HEK293 (cell line): ENCODE measurements at regions not wholly inside any gene's neighbourhood (a gene's known extent, or its start where the extent isn't known, plus 50 kb on each side); places are given as distances from the start of the nearest gene placed in this dataset.

Experiments
- CTCF ChIA-PET: fragments of 350-600 bp; formaldehyde crosslinking; extraction: SDS; loops from one replicate; lab custom pipeline; 2021; ENCODE audit warnings: antibody characterized with exemption; lab: Yijun Ruan, JAX
- POLR2A ChIA-PET: fragments of 300-600 bp; formaldehyde crosslinking; extraction: SDS; loops from one replicate; lab custom pipeline; 2020; ENCODE audit warnings: antibody characterized with exemption, inconsistent platforms; lab: Yijun Ruan, JAX
- H3K27ac ChIP-seq: fragments of 200-500 bp; sonication (Bioruptor generic); 2 replicates; pipeline ENCODE4 v1.5.1; 2014; ENCODE audit warnings: low read depth, low read length, control low read depth, inconsistent platforms; ENCODE audit errors: extremely low read depth
- H3K36me3 ChIP-seq, 2 experiments: fragments of 200-500 bp in 1 of 2; sonication (Bioruptor generic) in 1 of 2; 1 replicate in 1 of 2; 2 replicates in 1 of 2; pipeline ENCODE4 v1.5.1; 2014 to 2017; ENCODE audit warnings: inconsistent platforms in 2 of 2, low read length in 2 of 2; ENCODE audit not compliant: control insufficient read depth in 2 of 2, insufficient read depth in 1 of 2
- H3K4me1 ChIP-seq: fragments of 200-500 bp; sonication (Bioruptor generic); 2 replicates; pipeline ENCODE4 v1.5.1; 2014; ENCODE audit warnings: mild to moderate bottlenecking, low read length, inconsistent platforms; ENCODE audit not compliant: control insufficient read depth, insufficient read depth
- H3K4me3 ChIP-seq: 2 replicates; pipeline ENCODE4 v1.5.1; 2011; ENCODE audit warnings: low read depth, mild to moderate bottlenecking, control low read depth, low read length, moderate library complexity
- H3K9me3 ChIP-seq: fragments of 200-500 bp; sonication (Bioruptor generic); 2 replicates; pipeline ENCODE4 v1.5.1; 2014; ENCODE audit warnings: low read depth, low read length, inconsistent platforms; ENCODE audit not compliant: control insufficient read depth, insufficient read depth
- KLF16 ChIP-seq: fragments of 450-650 bp; formaldehyde crosslinking; IDR thresholded peaks from 2 replicates; pipeline ENCODE4 v1.5.1; 2017; ENCODE audit warnings: missing biosample characterization, missing genetic modification characterization
- KLF7 ChIP-seq: fragments of 450-650 bp; formaldehyde crosslinking; IDR thresholded peaks from 2 replicates; pipeline ENCODE4 v1.5.1; 2016; ENCODE audit warnings: missing biosample characterization, missing genetic modification characterization, borderline replicate concordance
- KLF8 ChIP-seq: fragments of 450-650 bp; formaldehyde crosslinking; IDR thresholded peaks from 2 replicates; pipeline ENCODE4 v1.5.1; 2016; ENCODE audit warnings: missing biosample characterization, missing genetic modification characterization
- KLF9 ChIP-seq: fragments of 450-650 bp; formaldehyde crosslinking; IDR thresholded peaks from 2 replicates; pipeline ENCODE4 v1.5.1; 2016; ENCODE audit warnings: missing biosample characterization, missing genetic modification characterization, low read depth
- SALL2 ChIP-seq: fragments of 450-650 bp; formaldehyde crosslinking; IDR thresholded peaks from 2 replicates; pipeline ENCODE4 v1.5.0; 2017; ENCODE audit warnings: missing biosample characterization, mild to moderate bottlenecking, missing genetic modification characterization, borderline replicate concordance
- SCRT1 ChIP-seq: fragments of 450-650 bp; formaldehyde crosslinking; IDR thresholded peaks from 2 replicates; pipeline ENCODE4 v1.5.1; 2016; ENCODE audit warnings: missing biosample characterization, missing genetic modification characterization, borderline replicate concordance
- ZNF133 ChIP-seq: fragments of 450-650 bp; formaldehyde crosslinking; IDR thresholded peaks from 2 replicates; pipeline ENCODE4 v1.5.1; 2016; ENCODE audit warnings: missing biosample characterization, missing genetic modification characterization
- ZNF248 ChIP-seq: fragments of 450-650 bp; formaldehyde crosslinking; IDR thresholded peaks from 2 replicates; pipeline ENCODE4 v1.5.1; 2017; ENCODE audit warnings: missing biosample characterization, missing genetic modification characterization
- ZNF266 ChIP-seq: fragments of 450-650 bp; formaldehyde crosslinking; IDR thresholded peaks from 2 replicates; pipeline ENCODE4 v1.5.1; 2016; ENCODE audit warnings: missing biosample characterization, missing genetic modification characterization, low read depth
- ZNF391 ChIP-seq: fragments of 450-650 bp; formaldehyde crosslinking; IDR thresholded peaks from 2 replicates; pipeline ENCODE4 v1.5.1; 2016; ENCODE audit warnings: low read depth, missing biosample characterization, missing genetic modification characterization, borderline replicate concordance
- ZNF394 ChIP-seq: fragments of 450-650 bp; formaldehyde crosslinking; IDR thresholded peaks from 2 replicates; pipeline ENCODE4 v1.5.1; 2016; ENCODE audit warnings: missing biosample characterization, missing genetic modification characterization, mild to moderate bottlenecking, moderate library complexity, borderline replicate concordance
- ZNF501 ChIP-seq: fragments of 450-650 bp; formaldehyde crosslinking; IDR thresholded peaks from 2 replicates; pipeline ENCODE4 v1.5.1; 2016; ENCODE audit warnings: missing biosample characterization, missing genetic modification characterization
- ZNF658 ChIP-seq: fragments of 450-650 bp; formaldehyde crosslinking; IDR thresholded peaks from 2 replicates; pipeline ENCODE4; 2016; ENCODE audit warnings: missing biosample characterization, missing genetic modification characterization
- ZNF76 ChIP-seq: fragments of 450-650 bp; formaldehyde crosslinking; IDR thresholded peaks from 2 replicates; pipeline ENCODE4; 2016; ENCODE audit warnings: low read depth, missing biosample characterization, missing genetic modification characterization, borderline replicate concordance
- ZSCAN16 ChIP-seq: fragments of 450-650 bp; formaldehyde crosslinking; IDR thresholded peaks from 2 replicates; pipeline ENCODE4 v1.5.1; 2016; ENCODE audit warnings: missing biosample characterization, missing genetic modification characterization
- ZSCAN30 ChIP-seq: fragments of 450-650 bp; IDR thresholded peaks from 2 replicates; pipeline ENCODE4 v1.5.1; 2018; ENCODE audit warnings: missing biosample characterization, mild to moderate bottlenecking, missing genetic modification characterization, moderate library complexity
- TF ChIP-seq, protein P1 (sequence below): IDR thresholded peaks from 2 replicates; pipeline ENCODE4 v1.6.1; 2011; ENCODE audit warnings: mild to moderate bottlenecking, low read depth, low read length, borderline replicate concordance
- TF ChIP-seq, protein P2 (sequence below): fragments of 450-650 bp; formaldehyde crosslinking; IDR thresholded peaks from 2 replicates; pipeline ENCODE4 v1.5.1; 2016; ENCODE audit warnings: missing biosample characterization, missing genetic modification characterization
- TF ChIP-seq, protein P3 (sequence below): sonication (generic); formaldehyde crosslinking; IDR thresholded peaks from 2 replicates; pipeline ENCODE4 v1.8.1; 2022; ENCODE audit warnings: mild to moderate bottlenecking, moderate library complexity, missing genetic modification reagents

DNA sequence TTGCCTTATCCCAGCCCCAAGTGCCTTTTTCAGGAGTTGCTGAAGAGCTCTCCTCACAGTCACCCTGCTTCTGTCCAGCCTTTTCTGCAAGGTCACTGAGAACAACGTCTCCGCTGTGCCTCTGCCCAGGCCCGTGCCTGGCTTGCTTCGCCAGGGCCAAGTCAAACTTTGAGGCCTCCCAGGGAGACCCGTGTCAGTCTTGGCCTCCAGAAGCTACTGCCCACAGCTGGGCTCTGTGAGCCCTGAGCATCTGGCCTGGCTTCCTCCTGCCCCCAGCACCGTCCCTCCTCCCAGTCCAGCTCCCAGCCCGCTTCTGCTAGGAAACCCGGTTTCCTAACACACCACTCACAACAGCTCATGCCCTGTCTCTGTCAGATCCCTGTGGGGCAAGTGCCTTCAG is 165.9 kb downstream of the TEX29 start (continued):
- TF ChIP-seq KLF7 (tag by site-specific recombination), result no peak
- TF ChIP-seq ZNF658 (tag by site-specific recombination), result no peak

DNA sequence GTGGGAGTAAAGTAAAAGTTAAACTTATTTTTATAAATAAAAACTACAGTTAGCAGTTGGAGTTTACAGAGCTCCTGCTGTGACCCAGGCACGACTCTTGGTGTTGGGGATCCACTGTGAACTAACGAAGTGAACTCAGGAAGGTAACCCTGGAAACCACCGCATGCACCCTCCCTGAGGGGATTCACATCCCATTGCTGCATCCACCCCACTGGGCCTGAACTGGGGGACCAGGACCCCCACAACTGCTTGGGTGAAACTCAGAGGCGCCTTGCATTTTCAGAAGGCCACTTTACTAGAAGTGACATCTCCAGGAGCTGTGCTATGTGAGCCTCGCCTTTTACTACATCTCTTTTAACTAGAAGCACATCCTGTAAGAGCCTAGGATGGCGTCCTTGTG is 166.4 kb downstream of the TEX29 start:
- Histone ChIP-seq H3K9me3 (no peaks in the 10 kb centered on the region), H3K4me3 (no peak overlapping the region), H3K27ac (no peak overlapping the region), H3K36me3 (no peaks in the 10 kb centered on the region), H3K4me1 (no peaks in the 10 kb centered on the region)
- ChIA-PET POLR2A (no interaction called here), CTCF (interaction anchor here (0.6 kb wide), 1 partner anchor 14 kb away, joined by 3 read pairs; no protein-coding TSS in a partner anchor)
- TF ChIP-seq SALL2, result no peak
- TF ChIP-seq KLF9 (tag by site-specific recombination), result no peak
- TF ChIP-seq SCRT1 (tag by site-specific recombination), result no peak

DNA sequence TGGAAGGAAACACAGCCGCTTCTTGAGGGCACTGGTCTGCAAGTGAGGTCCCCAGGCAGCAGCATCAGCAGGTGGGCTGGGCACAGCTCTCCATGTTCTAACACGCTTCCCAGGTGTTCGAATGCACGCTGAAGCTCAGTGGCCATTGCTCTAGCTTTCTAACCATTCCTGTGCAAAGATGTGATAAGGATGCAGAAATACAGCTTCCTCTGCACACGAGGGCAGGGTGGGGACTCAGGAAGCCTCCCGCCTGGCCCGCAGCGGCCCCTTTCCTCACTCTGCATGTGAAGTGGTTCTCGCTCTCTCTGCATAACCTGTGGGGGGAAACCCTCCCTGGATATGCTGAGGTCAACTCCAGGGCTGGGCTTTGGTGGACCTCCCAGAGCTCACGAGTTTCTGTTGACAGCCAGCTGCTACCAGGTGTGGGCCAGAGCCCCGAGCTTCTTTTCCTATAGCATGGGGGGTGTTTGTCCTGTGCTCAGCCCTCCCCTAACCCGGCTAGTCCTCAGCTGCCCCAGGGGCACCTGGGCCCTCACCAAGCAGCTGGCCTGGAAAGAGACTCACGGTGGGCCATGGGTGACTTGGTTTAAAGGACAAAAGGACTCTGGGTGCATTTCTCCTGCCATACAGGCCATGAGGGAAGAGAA is 168.2 kb downstream of the TEX29 start:
- CTCF ChIA-PET, result interaction anchor here (1.1 to 1.4 kb wide), 2 partner anchors 14 to 17 kb away, joined by 3 to 4 read pairs; no protein-coding TSS in a partner anchor
- Histone ChIP-seq H3K4me1 (no peaks in the 10 kb centered on the region), H3K36me3 (no peaks in the 10 kb centered on the region), H3K27ac (no peak overlapping the region), H3K9me3 (no peaks in the 10 kb centered on the region), H3K4me3 (no peak overlapping the region)
- TF ChIP-seq, protein P1, sequence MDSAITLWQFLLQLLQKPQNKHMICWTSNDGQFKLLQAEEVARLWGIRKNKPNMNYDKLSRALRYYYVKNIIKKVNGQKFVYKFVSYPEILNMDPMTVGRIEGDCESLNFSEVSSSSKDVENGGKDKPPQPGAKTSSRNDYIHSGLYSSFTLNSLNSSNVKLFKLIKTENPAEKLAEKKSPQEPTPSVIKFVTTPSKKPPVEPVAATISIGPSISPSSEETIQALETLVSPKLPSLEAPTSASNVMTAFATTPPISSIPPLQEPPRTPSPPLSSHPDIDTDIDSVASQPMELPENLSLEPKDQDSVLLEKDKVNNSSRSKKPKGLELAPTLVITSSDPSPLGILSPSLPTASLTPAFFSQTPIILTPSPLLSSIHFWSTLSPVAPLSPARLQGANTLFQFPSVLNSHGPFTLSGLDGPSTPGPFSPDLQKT, result no peak
- TF ChIP-seq KLF16 (tag by site-specific recombination), result no peak
- POLR2A ChIA-PET, result no interaction called here

DNA sequence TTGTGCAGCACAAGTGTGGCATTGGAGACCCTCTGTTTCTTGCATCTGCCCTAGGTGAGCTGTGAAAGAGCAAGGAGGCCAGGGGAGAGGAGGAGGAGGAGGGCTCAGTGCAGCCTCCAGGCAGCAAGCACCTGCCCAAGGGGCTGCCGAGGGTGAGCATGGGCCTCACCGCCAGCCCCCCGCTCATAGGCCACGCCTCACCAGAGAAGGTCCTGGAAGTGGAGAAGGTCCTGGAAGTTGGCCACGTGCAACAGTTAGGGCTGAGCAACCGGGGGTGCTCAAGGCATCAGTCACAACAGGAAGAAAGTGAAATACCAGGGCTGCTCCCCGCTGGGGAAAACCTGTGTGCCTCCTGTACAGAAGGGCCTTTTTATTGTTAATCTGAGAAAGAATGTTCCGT is 168.9 kb downstream of the TEX29 start:
- ChIA-PET CTCF (interaction anchor here (1.1 to 1.4 kb wide), 3 partner anchors 15 to 955 kb away, joined by 3 to 4 read pairs (median 4); no protein-coding TSS in a partner anchor), POLR2A (no interaction called here)
- H3K36me3 ChIP-seq, result no peaks in the 10 kb centered on the region
- TF ChIP-seq ZNF266 (tag by site-specific recombination) (no peak), ZNF394 (tag by site-specific recombination) (no peak), ZNF76 (no peak), ZNF391 (no peak), ZNF501 (tag by site-specific recombination) (no peak)
- H3K4me1 ChIP-seq, result no peaks in the 10 kb centered on the region
- no peak overlapping the region for H3K27ac ChIP-seq
- H3K9me3 ChIP-seq, result no peaks in the 10 kb centered on the region
- no peak overlapping the region for H3K4me3 ChIP-seq

DNA sequence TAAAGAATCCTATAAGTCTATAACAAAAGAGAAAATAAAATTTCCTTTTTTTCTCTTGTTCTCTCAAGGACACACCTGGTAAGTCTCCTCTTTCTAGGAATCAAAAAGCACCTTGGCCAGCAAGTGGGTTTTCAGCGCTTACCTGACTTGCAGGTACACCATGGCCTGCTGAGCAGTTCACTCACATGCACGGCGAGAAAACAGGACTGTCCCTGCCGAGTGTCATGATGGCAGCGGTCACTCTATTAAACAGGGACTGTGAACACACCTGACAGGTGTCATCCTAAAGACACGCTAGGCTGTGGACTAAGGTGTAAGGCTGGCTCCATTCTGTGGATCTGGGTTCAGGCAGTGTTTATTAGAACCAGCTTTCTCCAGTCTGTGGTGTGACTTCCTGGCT is 170.2 kb downstream of the TEX29 start:
- Histone ChIP-seq H3K4me1 (no peaks in the 10 kb centered on the region), H3K9me3 (no peaks in the 10 kb centered on the region), H3K27ac (no peak overlapping the region), H3K36me3 (no peaks in the 10 kb centered on the region), H3K4me3 (no peak overlapping the region)
- ChIA-PET POLR2A (no interaction called here), CTCF (interaction anchor here (0.7 to 1.2 kb wide), 2 partner anchors 940 to 954 kb away, joined by 3 to 4 read pairs; no protein-coding TSS in a partner anchor)
- no peak for TF ChIP-seq ZSCAN16 (tag by site-specific recombination)
- TF ChIP-seq, protein P2, sequence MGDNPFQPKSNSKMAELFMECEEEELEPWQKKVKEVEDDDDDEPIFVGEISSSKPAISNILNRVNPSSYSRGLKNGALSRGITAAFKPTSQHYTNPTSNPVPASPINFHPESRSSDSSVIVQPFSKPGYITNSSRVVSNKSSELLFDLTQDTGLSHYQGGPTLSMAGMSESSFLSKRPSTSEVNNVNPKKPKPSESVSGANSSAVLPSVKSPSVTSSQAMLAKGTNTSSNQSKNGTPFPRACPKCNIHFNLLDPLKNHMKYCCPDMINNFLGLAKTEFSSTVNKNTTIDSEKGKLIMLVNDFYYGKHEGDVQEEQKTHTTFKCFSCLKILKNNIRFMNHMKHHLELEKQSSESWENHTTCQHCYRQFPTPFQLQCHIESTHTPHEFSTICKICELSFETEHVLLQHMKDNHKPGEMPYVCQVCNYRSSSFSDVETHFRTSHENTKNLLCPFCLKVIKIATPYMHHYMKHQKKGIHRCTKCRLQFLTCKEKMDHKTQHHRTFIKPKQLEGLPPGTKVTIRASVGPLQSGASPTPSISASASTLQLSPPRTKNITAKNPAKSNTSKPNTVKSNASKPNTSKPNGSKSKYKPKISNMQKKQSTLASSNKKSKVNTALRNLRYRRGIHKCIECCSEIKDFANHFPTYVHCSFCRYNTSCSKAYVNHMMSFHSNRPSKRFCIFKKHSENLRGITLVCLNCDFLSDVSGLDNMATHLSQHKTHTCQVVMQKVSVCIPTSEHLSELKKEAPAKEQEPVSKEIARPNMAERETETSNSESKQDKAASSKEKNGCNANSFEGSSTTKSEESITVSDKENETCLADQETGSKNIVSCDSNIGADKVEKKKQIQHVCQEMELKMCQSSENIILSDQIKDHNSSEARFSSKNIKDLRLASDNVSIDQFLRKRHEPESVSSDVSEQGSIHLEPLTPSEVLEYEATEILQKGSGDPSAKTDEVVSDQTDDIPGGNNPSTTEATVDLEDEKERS (tag by site-specific recombination), result no peak
- TF ChIP-seq ZNF248 (tag by site-specific recombination), result no peak
- no peak for TF ChIP-seq ZSCAN30
- TF ChIP-seq, protein P3, sequence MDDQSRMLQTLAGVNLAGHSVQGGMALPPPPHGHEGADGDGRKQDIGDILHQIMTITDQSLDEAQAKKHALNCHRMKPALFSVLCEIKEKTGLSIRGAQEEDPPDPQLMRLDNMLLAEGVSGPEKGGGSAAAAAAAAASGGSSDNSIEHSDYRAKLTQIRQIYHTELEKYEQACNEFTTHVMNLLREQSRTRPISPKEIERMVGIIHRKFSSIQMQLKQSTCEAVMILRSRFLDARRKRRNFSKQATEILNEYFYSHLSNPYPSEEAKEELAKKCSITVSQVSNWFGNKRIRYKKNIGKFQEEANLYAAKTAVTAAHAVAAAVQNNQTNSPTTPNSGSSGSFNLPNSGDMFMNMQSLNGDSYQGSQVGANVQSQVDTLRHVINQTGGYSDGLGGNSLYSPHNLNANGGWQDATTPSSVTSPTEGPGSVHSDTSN (CRISPR knock-in tag), result no peak
- TF ChIP-seq ZNF133 (tag by site-specific recombination), result no peak
- TF ChIP-seq KLF8, result no peak
